Peyer's patch (tissue), 4 donors: ENCODE measurements at regions not wholly inside any gene's neighbourhood (a gene's known extent, or its start where the extent isn't known, plus 50 kb on each side); places are given as distances from the start of the nearest gene placed in this dataset.

ENCODE experiments used
- DNase-seq, 3 donors: peaks; one replicate each; pipeline ENCODE4 v3.0.0-alpha.2; 2017 to 2019
- H3K27ac ChIP-seq, 4 donors: fragments of 200-600 bp; sonication (generic); one replicate each; pipeline ENCODE4 v1.5.1; 2016 to 2019
- H3K27me3 ChIP-seq, 2 donors: fragments of 200-600 bp; sonication (generic); one replicate each; pipeline ENCODE4 v1.5.1; 2019
- H3K36me3 ChIP-seq, 3 donors: fragments of 200-600 bp; sonication (generic); one replicate each; pipeline ENCODE4 v1.5.1; 2016 to 2019
- H3K4me1 ChIP-seq, 4 donors: fragments of 200-600 bp; sonication (generic); one replicate each; pipeline ENCODE4 v1.5.1; 2016 to 2019
- H3K4me3 ChIP-seq, 4 donors: fragments of 200-600 bp; sonication (generic); 1 replicate in 3 of 4; 2 replicates in 1 of 4; pipeline ENCODE4 v1.5.1; 2016 to 2019; ENCODE audit warnings: mild to moderate bottlenecking in 1 of 4
- H3K9me3 ChIP-seq, 4 donors: fragments of 200-600 bp; sonication (generic); one replicate each; pipeline ENCODE4 v1.5.1; 2016 to 2019; ENCODE audit warnings: mild to moderate bottlenecking in 1 of 4
- CTCF ChIP-seq, 6 experiments: fragments of 450-650 bp in 4 of 6; fragments of 200-600 bp in 2 of 6; sonication (generic) in 1 of 6; IDR thresholded peaks; one replicate each; pipeline ENCODE4 v1.5.1; 2017 to 2019; ENCODE audit warnings: antibody characterized with exemption in 6 of 6, mild to moderate bottlenecking in 3 of 6, moderate library complexity in 1 of 6
- POLR2A ChIP-seq, 2 donors: fragments of 450-650 bp; IDR thresholded peaks; one replicate each; pipeline ENCODE4 v1.5.1; 2017; ENCODE audit warnings: antibody characterized with exemption in 2 of 2, mild to moderate bottlenecking in 2 of 2, moderate library complexity in 2 of 2

GRCh38 chr13:30826911-30827577 is 79.0 kb upstream of the MEDAG start:
- no peak overlapping the region for H3K4me3 ChIP-seq
- TF ChIP-seq CTCF (IDR thresholded peaks at IDR 0.05) (no peak), POLR2A (IDR thresholded peaks at IDR 0.05) (no peak)
- peaks cover 0 to 8% (median 0%) of the 10 kb centered on the region in 4 donors for H3K4me1 ChIP-seq
- no peaks in the 10 kb centered on the region for H3K27me3 ChIP-seq
- no peaks in the 10 kb centered on the region for H3K36me3 ChIP-seq
- no peak overlapping the region for H3K27ac ChIP-seq
- H3K9me3 ChIP-seq: no peaks in the 10 kb centered on the region
- DNase-seq: no peak

- DNase-seq: no peak
- no peak overlapping the region for H3K27ac ChIP-seq
- H3K27me3 ChIP-seq: no peaks in the 10 kb centered on the region
- H3K9me3 ChIP-seq: no peaks in the 10 kb centered on the region
- no peak overlapping the region for H3K4me3 ChIP-seq
- H3K36me3 ChIP-seq: no peaks in the 10 kb centered on the region
- no peak for TF ChIP-seq POLR2A (IDR thresholded peaks at IDR 0.05)
- no peak for TF ChIP-seq CTCF (IDR thresholded peaks at IDR 0.05)
- peaks cover 0 to 13% (median 0%) of the 10 kb centered on the region in 4 donors for H3K4me1 ChIP-seq
Observed at GRCh38 chr13:30827578-30827925, 78.5 kb upstream of the MEDAG start.

GRCh38 chr13:30829145-30829832 is 76.8 kb upstream of the MEDAG start:
- peaks cover 0 to 28% (median 0%) of the 10 kb centered on the region in 4 donors for H3K4me1 ChIP-seq
- no peaks in the 10 kb centered on the region for H3K27me3 ChIP-seq
- no peak overlapping the region for H3K27ac ChIP-seq
- H3K9me3 ChIP-seq: no peaks in the 10 kb centered on the region
- H3K4me3 ChIP-seq: no peak overlapping the region
- no peaks in the 10 kb centered on the region for H3K36me3 ChIP-seq
- TF ChIP-seq CTCF (IDR thresholded peaks at IDR 0.05) (no peak), POLR2A (IDR thresholded peaks at IDR 0.05) (no peak)
- no peak for DNase-seq

- no peak overlapping the region for H3K4me3 ChIP-seq
- H3K4me1 ChIP-seq: peaks cover 0 to 29% (median 0%) of the 10 kb centered on the region in 4 donors
- DNase-seq: no peak
- no peaks in the 10 kb centered on the region for H3K36me3 ChIP-seq
- no peaks in the 10 kb centered on the region for H3K9me3 ChIP-seq
- no peak for TF ChIP-seq POLR2A (IDR thresholded peaks at IDR 0.05)
- no peak for TF ChIP-seq CTCF (IDR thresholded peaks at IDR 0.05)
- H3K27ac ChIP-seq: no peak overlapping the region
- H3K27me3 ChIP-seq: no peaks in the 10 kb centered on the region
Observed at GRCh38 chr13:30829833-30830637, 76.0 kb upstream of the MEDAG start.

- H3K27ac ChIP-seq: peak overlapping the region in 1 of 4 donors; percentile 56
- peaks cover 0 to 33% (median 0%) of the 10 kb centered on the region in 4 donors for H3K4me1 ChIP-seq
- H3K4me3 ChIP-seq: no peak overlapping the region
- H3K9me3 ChIP-seq: no peaks in the 10 kb centered on the region
- DNase-seq: peak in 1 of 3 donors; percentile 71
- H3K27me3 ChIP-seq: no peaks in the 10 kb centered on the region
- no peaks in the 10 kb centered on the region for H3K36me3 ChIP-seq
- TF ChIP-seq POLR2A (IDR thresholded peaks at IDR 0.05) (no peak), CTCF (IDR thresholded peaks at IDR 0.05) (no peak)
Observed at GRCh38 chr13:30830638-30830965, 75.5 kb upstream of the MEDAG start.
